Left colon (tissue), 2 donors: ENCODE measurements at regions not wholly inside any gene's neighbourhood (a gene's known extent, or its start where the extent isn't known, plus 50 kb on each side); places are given as distances from the start of the nearest gene placed in this dataset.
"Not testable (repeated sequence)": the region's sequence is repeated elsewhere in the genome, so short reads cannot be mapped to it uniquely, and the experiment has no call there.

Experiments used
- ATAC-seq: fragments of 200-7000 bp; cut with Tn5 transposase; one replicate; pipeline ENCODE4 v1.9.1; 2020; ENCODE audit warnings: mild to moderate bottlenecking, moderate library complexity
- DNase-seq, 2 donors: peaks; one replicate each; pipeline ENCODE4 v3.0.0-alpha.2; 2020
- intact Hi-C, 2 donors: fragments of 100-400 bp; cut with DNase I in 1 of 2; cut with micrococcal nuclease in 1 of 2; formaldehyde crosslinking; loops; one replicate each; pipeline versions ENCODE4 v1.11.2 to v1.14.0; 2022; cut with DNase I, micrococcal nuclease
- donor health status: DM: no; HTN: no; CAD: no.
- donor health status: DM: yes; HTN: yes; CAD: no.

DNA sequence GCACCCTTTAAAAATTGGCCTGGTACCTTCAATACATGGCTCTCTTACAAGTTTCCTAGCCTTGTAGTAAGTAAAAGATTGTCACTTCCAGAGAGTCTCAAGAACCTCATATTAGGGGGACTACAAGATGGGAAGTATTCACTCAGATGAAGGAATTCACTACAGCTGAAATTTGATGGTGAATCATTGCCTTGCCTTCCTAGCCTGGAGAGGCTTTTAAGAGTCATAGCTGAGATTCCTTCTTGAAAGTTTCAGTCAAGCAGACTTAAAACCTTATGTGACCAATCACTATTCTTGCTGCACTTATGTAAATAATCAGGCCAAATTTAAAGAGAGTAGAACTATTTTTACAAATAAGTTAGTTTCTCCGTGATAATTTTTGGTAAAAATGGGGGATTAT is 451.6 kb downstream of the TRHDE start:
- intact Hi-C loops = no loop called here
- DNase-seq (no peak), ATAC-seq (no peak)

DNA sequence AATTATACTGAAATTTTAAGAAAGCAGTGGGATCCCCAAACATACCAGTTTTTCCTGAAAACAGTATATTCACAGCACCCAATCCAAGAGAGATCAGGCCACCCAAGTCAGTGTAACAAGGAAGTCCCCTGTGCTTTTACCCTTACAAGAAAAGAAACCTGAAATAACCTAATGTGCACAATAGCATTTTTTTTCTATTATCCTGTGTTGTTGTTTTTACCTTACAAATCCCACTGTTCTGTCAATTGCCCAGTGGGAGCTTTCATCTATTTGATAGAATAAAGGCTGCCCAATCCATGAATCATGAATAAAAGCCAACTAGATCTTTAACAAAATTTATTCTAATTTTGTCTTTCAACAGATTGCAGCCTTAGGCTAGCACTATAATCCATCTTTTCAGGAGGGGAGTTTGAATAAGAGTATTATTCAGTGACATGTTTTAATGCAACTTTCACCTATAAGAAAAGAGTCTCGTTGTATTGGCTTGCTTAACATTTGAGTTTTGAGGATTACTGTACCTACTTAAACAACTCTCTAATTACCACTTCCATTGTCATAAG is 457.4 kb downstream of the TRHDE start:
- ATAC-seq = no peak
- no peak for DNase-seq
- intact Hi-C loops = no loop called here

DNA sequence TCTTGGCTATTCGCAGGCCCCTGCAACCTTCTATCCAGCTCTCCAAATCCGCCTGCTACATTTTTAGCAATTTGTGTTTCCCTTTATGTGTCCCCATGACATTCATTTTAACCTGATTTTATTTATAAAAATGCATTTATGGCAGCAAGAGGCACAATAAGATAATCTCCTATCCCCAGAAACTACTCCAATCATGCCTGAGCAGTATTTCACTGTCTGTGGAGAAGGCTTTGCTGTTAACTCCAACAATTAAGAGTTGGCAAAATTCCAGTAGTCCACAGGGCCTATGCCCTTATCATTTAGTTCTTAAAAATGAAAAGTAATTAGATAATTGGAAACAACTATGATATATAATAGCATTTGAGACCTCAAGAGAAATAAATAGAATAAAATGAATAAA is 462.4 kb downstream of the TRHDE start:
- DNase-seq (no peak), ATAC-seq (no peak)
- intact Hi-C loops = no loop called here

GRCh38 chr12:72738811-72739210 is 466.6 kb downstream of the TRHDE start:
- ATAC-seq = no peak

GRCh38 chr12:72740064-72740463 is 467.9 kb downstream of the TRHDE start:
- DNase-seq (no peak), ATAC-seq (no peak)
- intact Hi-C loops = no loop called here

More at GRCh38 chr12:72738811-72739210, 466.6 kb downstream of the TRHDE start:
- intact Hi-C loops = no loop called here
- no peak for DNase-seq

DNA sequence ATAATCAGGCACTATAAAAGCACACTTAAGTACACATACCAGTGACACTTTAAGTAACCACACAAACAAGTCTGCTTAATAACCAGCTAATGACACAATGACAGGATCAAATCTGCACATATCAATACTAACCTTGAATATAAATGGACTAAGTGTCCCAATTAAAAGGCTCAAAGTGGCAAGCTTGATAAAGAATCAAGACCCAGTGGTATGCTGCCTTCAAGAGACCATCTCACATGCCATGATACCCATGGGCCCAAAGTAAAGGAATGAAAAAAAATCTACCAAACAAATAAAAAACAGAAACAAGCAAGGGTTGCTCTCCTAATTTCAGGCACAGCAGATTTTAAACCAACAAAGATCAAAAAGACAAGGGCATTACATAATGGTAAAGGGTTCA is 470.4 kb downstream of the TRHDE start:
- ATAC-seq (no peak), DNase-seq (no peak)
- intact Hi-C loops = no loop called here

DNA sequence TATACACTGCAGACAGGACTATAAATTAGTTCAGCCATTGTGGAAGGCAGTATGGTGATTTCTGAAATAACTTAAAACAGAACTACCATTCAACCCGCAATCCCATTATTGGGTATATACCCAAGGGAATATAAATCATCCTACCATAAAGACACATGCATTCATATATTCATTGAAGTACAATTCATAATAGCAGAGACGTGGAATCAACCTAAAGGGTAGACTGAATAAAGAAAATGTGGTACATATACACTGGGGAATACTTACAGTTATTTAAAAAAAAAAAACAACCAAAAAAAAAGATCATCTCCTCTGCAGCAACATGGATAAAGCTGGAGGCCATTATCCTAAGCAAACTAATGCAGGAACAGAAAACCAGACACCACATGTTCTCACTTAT is 473.9 kb downstream of the TRHDE start:
- DNase-seq (no peak), ATAC-seq (no peak)

GRCh38 chr12:72747111-72747849 is 475.1 kb downstream of the TRHDE start:
- ATAC-seq (no peak), DNase-seq (no peak)
- intact Hi-C loops = no loop called here

More for the DNA sequence above, 473.9 kb downstream of the TRHDE start:
- intact Hi-C loops = no loop called here

GRCh38 chr12:72748971-72749370 is 476.8 kb downstream of the TRHDE start:
- no peak for ATAC-seq
- DNase-seq = no peak
- intact Hi-C loops = no loop called here

DNA sequence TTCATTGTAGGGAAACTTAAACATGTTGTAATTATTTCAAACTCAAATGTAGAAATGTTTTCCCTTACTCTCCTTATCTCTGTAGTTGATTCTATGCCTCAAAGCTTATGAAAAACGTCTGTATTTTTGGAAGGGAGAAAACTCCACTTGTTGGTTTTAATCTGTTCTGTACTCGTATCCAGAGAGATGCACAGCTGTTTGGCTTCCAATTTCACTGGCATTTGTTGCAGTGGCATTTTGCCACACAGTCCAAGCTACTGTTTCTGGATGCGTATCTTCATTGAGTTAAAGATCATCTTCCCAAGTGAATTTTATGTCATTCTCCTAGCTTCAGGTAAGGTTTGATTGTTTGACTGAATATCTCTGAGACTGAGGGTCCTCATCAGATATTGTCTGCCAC is 481.4 kb downstream of the TRHDE start:
- intact Hi-C loops = no loop called here
- no peak for ATAC-seq
- DNase-seq = no peak

- DNase-seq, ATAC-seq, intact Hi-C loops: not testable (repeated sequence)
Measured at GRCh38 chr12:72754026-72754425, 481.9 kb downstream of the TRHDE start.

GRCh38 chr12:72766517-72766916 is 494.3 kb downstream of the TRHDE start:
- ATAC-seq = no peak
- intact Hi-C loops = no loop called here
- no peak for DNase-seq

DNA sequence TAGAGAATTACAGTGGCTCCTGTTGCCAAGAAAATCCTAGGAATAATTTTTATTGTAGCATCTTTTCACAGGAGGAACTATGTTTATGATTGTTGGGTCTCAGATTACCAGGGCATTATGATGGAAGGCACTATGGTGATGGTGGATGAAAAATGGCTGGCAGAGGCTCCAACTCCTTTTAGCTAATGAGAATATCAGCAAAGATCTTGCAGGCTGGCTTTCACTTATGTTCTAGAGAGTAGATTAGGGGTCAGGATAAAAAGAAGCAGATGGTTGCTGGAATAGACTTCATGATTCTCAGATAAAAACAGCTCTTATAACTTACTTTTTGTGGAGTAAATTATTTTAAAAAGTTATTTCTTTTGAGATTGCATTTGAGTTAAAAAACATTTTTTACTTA is 501.9 kb downstream of the TRHDE start:
- intact Hi-C loops = no loop called here
- ATAC-seq (no peak), DNase-seq (no peak)

DNA sequence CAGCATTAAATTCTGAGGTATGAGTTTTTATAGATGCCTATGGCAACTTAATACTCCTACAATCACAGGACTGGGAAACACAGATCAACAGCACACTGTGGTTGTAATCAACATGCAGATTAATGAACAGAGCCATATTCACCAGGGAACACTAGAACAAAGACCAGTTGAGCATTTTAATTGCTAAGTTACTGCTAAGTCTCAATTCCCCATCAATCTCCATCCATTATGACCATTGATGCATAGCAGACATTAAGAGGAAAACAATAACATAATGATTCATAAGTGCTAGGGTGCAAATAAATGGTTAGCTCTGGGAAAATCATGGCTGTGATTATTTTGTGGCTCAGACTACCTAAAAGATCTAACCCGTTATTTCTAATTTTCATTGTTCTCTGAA is 505.6 kb downstream of the TRHDE start:
- intact Hi-C loops = no loop called here
- DNase-seq (no peak), ATAC-seq (no peak)

- intact Hi-C loops = no loop called here
- ATAC-seq (no peak), DNase-seq (no peak)
Measured at GRCh38 chr12:72790273-72790672, 518.1 kb downstream of the TRHDE start.

- no peak for ATAC-seq
Measured at GRCh38 chr12:72792889-72793288, 520.7 kb downstream of the TRHDE start.

GRCh38 chr12:72793796-72794195 is 521.6 kb downstream of the TRHDE start:
- DNase-seq = no peak
- no peak for ATAC-seq

More at GRCh38 chr12:72792889-72793288, 520.7 kb downstream of the TRHDE start:
- intact Hi-C loops = no loop called here
- DNase-seq = no peak

DNA sequence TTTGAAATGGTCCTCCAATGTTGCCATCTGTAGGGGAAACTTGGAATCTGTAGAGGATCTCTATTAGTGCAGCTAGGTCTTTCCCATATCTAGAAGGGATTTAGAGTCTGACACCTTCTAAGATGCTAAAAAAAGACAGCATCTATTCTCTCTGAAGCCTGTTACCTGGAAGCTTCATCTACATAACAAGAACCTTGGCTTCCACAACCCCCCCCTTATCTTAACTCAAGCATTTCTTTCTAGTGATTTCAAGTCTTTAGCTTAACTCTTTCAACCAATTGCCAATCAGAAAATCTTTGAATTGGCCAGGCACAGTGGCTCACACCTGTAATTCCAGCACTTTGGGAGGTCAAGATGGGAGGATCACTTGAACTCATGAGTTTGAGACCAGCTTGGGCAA is 543.3 kb downstream of the TRHDE start:
- no peak for ATAC-seq
- DNase-seq = no peak
- intact Hi-C loops = no loop called here

More at GRCh38 chr12:72793796-72794195, 521.6 kb downstream of the TRHDE start:
- intact Hi-C loops = no loop called here

GRCh38 chr12:72828662-72829324 is 556.6 kb downstream of the TRHDE start:
- ATAC-seq = no peak
- no peak for DNase-seq
- intact Hi-C loops = no loop called here

DNA sequence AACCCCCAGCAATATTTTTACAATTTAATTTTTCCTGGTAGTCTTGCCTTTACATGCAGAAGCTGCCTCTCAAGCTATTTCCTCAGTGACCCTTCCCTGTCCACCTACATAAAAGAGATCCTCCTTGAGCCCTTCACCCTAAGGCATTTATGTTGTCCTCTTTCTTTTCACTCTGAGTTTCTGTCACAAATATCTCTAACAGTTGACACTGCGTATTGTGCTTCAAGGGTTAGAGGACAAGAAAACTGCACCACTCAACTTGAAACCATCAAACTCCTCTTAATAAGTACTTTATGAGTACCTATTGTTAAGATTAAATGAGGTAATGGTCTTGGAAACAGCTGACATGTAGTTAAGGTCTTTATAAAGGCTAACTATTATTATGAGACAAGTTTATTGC is 557.7 kb downstream of the TRHDE start:
- intact Hi-C loops = no loop called here
- no peak for DNase-seq
- no peak for ATAC-seq
